ENCODE measurements at regions not wholly inside any gene's neighbourhood (a gene's known extent, or its start where the extent isn't known, plus 50 kb on each side); places are given as distances from the start of the nearest gene placed in this dataset.

- TF ChIP-seq CTCF (IDR thresholded peaks at IDR 0.05) (no peak), POLR2A (IDR thresholded peaks at IDR 0.05; ENCODE audit: low read depth) (no peak), POLR2AphosphoS5 (IDR thresholded peaks at IDR 0.05) (no peak), EP300 (IDR thresholded peaks at IDR 0.05) (no peak)
These were observed 709.3 kb downstream of the DCDC2C start for GRCh38 chr2:4412637-4413187.
